A172 (cell line): ENCODE measurements at regions not wholly inside any gene's neighbourhood (a gene's known extent, or its start where the extent isn't known, plus 50 kb on each side); places are given as distances from the start of the nearest gene placed in this dataset.

Source experiments
- DNase-seq: peaks from one replicate; pipeline ENCODE4 v3.0.0-alpha.2; 2015; ENCODE audit warnings: low spot score

- no peak for DNase-seq
Measured at GRCh38 chr1:87560601-87561360, 232.1 kb downstream of the LMO4 start.

GRCh38 chr1:87563211-87563610, 234.5 kb downstream of the LMO4 start:
- DNase-seq: no peak

GRCh38 chr1:87565861-87566260, 237.2 kb downstream of the LMO4 start:
- DNase-seq: no peak

GRCh38 chr1:87568005-87568404, 239.3 kb downstream of the LMO4 start:
- DNase-seq: no peak

- DNase-seq: no peak
Measured at GRCh38 chr1:87568911-87569310, 240.2 kb downstream of the LMO4 start.

GRCh38 chr1:87572008-87572407, 243.3 kb downstream of the LMO4 start:
- no peak for DNase-seq

- no peak for DNase-seq
Measured at GRCh38 chr1:87572891-87573290, 244.2 kb downstream of the LMO4 start.

- DNase-seq: no peak
Measured at GRCh38 chr1:87575528-87575927, 246.8 kb downstream of the LMO4 start.

- DNase-seq: no peak
Measured at GRCh38 chr1:87578464-87578863, 249.8 kb downstream of the LMO4 start.

- DNase-seq: no peak
Measured at GRCh38 chr1:87583459-87583858, 254.8 kb downstream of the LMO4 start.

GRCh38 chr1:87584586-87584985, 255.9 kb downstream of the LMO4 start:
- DNase-seq: no peak

- DNase-seq: no peak
Measured at GRCh38 chr1:87586501-87586900, 257.8 kb downstream of the LMO4 start.

GRCh38 chr1:87588495-87588894, 259.8 kb downstream of the LMO4 start:
- no peak for DNase-seq

- no peak for DNase-seq
Measured at GRCh38 chr1:87591492-87591891, 262.8 kb downstream of the LMO4 start.

- no peak for DNase-seq
Measured at GRCh38 chr1:87592156-87592555, 263.5 kb downstream of the LMO4 start.

- no peak for DNase-seq
Measured at GRCh38 chr1:87594736-87595383, 266.2 kb downstream of the LMO4 start.

GRCh38 chr1:87595384-87595781, 266.7 kb downstream of the LMO4 start:
- no peak for DNase-seq

GRCh38 chr1:87598429-87598828, 269.7 kb downstream of the LMO4 start:
- no peak for DNase-seq

GRCh38 chr1:87599569-87599968, 270.9 kb downstream of the LMO4 start:
- DNase-seq: no peak

GRCh38 chr1:87600055-87600850, 271.6 kb downstream of the LMO4 start:
- no peak for DNase-seq

GRCh38 chr1:87600854-87601253, 272.2 kb downstream of the LMO4 start:
- peak; percentile 1 for DNase-seq

GRCh38 chr1:87603626-87604025, 274.9 kb downstream of the LMO4 start:
- DNase-seq: no peak

- no peak for DNase-seq
Measured at GRCh38 chr1:87612956-87613355, 284.3 kb downstream of the LMO4 start.
